Stimulated activated CD4-positive, alpha-beta T cell treated with anti-CD3 and anti-CD28 coated beads, Interleukin-12 subunit alpha, Interleukin-12 subunit beta, amount 100 ng/mL, for 48 hours (primary cell): ENCODE measurements at regions not wholly inside any gene's neighbourhood (a gene's known extent, or its start where the extent isn't known, plus 50 kb on each side); places are given as distances from the start of the nearest gene placed in this dataset.
A peak's percentile ranks its signal among the peaks of the same experiment; 100 is the strongest.
"Not testable (repeated sequence)": the region's sequence is repeated elsewhere in the genome, so short reads cannot be mapped to it uniquely, and the experiment has no call there.

Experiments used
- DNase-seq, 3 donors: peaks; one replicate each; pipeline ENCODE4 v3.0.0-alpha.2; 2020; ENCODE audit warnings: low read depth in 2 of 3, low spot score in 1 of 3

- no peak for DNase-seq
These were observed 191.6 kb upstream of the CTNND2 start for GRCh38 chr5:12095808-12096281.

DNA sequence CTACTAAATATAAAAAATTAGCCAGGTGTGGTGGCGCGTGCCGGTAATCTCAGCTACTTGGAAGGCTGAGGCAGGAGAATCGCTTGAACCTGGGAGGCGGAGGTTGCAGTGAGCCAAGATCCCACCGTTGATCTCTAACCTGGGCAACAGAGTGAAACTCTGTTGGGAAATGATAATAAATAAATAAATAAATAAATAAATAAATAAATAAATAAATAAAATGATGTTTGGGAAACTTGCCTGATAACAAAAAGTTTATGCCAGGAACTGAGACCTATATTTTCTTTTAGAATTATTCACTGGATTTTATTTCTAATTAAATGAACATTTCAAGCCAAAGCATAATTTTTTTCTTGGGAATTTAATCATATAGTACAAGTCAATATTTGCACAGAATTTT lies 189.3 kb upstream of the CTNND2 start:
- no peak for DNase-seq

DNA sequence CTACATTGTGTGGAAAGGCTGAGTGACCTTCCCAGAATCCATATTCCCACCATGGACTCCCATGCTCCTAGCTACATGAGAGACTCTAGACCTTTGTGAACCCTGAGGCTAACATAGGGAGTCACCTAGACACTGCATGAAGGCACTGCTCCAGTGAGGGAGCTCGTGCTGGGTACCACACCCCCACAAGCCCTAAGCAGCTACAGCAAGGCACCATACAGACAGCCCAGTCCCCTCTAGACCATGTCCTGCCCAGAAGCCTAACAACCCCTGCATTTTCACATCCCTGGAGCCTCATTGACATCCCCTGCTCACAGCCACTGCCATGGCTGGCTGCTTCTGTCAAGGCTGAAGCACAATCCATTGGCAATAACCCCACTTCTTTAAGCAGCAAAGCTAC lies 176.5 kb upstream of the CTNND2 start:
- no peak for DNase-seq

DNA sequence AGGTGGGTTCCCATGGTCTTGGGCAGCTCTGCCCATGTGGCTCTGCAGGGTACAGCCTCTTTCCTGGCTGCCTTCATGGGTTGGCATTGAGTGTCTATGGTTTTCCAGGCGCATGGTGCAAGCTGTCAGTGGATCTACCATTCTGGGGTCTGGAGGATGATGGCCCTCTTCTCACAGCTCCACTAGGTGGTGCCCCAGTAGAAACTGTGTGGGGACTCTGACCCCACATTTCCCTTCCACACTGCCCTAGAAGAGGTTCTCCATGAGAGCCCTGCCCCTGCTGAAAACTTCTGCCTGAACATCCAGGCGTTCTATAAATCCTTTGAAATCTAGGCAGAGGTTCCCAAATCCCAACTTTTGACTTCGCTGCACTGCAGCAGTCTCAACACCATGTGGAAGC lies 174.0 kb upstream of the CTNND2 start:
- not testable (repeated sequence) for DNase-seq

- DNase-seq = no peak
These were observed 169.2 kb upstream of the CTNND2 start for GRCh38 chr5:12073426-12073825.

GRCh38 chr5:12072441-12072840 lies 168.2 kb upstream of the CTNND2 start:
- no peak for DNase-seq

GRCh38 chr5:12071455-12071854 lies 167.2 kb upstream of the CTNND2 start:
- DNase-seq = no peak

DNA sequence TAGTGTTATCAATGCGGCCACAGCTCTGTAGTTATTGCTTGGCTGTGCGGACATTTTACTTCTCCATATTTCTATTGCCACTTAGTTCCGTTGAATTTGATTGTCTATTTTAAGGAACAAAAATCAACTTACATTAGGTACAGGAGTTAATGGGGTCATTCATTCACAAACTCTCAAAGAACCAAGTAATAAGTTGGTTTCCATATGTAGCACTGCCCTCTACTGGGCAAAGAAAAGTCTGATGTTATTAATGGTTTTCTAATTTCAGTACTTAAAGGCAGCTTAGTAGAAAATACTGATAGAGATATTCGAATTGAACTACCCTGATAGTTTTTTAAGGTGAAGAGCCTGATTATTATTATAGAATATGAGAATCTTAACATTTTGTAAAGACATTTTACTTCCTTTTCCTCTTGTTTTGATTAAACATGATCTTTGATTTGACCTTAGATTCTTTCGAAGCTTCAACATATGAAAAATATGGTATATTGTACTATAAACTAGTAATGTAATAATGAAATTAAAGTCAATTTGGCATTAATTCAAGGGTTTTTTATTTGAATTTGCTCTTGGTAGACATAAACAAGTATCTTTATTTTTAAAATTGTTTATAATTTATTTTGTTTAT lies 119.5 kb upstream of the CTNND2 start:
- DNase-seq = peak in 1 of 3 donors; percentile 14

GRCh38 chr5:12022444-12022843 lies 118.2 kb upstream of the CTNND2 start:
- DNase-seq = no peak

GRCh38 chr5:12019306-12019705 lies 115.1 kb upstream of the CTNND2 start:
- no peak for DNase-seq

GRCh38 chr5:12017007-12017406 lies 112.8 kb upstream of the CTNND2 start:
- DNase-seq = no peak

DNA sequence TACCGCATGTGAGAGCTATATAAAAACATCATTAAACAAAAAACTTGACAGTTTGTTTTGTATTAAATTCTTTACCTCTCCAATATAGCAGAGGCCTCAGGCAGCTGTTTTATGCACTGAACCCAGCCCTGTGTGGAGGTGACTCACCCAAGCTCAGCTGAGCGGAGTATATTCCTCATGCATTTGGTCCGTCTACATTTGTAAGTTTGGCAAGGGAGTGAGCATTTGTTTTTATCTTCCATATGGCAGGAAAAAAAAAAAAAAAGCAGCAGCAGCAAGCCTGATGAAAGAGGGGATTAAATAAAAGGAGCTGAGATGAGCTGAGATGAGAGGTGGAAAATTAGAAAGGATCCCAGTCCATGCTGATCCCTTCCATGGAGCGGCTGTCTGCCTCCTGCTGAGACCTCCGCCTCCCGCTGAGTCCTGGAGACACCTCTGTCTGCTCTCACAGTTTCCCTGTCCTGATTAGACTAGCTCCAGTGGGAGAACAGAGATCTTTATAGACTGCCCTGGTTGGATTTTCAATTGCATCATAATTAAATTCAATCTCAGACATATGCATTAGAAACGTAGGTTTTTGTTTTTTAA lies 112.0 kb upstream of the CTNND2 start:
- no peak for DNase-seq

DNA sequence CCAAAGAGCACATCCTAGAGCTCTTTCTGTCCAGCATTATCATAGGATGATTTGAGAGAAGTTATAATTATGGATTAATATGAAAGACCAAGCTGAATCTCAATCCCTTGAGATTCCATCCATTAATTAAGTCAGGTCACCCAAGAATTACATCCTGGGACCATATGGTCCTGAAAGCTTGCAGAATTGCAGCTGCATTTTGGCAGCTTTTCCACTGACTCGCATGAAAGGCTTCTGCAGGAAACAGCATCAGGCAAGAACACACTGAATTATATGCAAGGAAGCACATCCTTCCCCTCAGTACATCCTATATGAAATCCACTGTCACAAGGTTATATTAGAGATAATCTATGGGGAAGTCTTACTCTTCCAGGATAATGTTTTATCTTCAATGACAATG lies 109.1 kb upstream of the CTNND2 start:
- DNase-seq = no peak

DNA sequence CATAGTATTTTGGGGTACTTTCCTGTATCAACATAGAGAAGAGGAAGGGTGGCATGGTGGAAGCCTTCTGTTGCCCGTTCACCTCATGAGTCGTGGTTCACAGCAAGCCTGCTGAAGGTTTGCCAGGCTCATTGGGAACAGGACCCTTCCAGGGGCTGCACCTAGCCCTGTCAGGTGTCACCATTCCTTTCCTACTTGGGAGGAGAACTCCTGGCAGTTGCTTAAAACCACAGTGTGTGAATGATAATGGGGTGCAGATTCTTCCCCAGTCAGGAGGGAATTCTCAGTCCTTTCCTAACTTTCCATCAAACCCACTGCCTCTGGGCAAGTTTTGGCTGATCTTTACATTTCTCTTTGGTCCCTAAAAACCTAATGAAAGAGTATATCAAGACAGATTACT lies 99.4 kb upstream of the CTNND2 start:
- no peak for DNase-seq

- no peak for DNase-seq
These were observed 94.2 kb upstream of the CTNND2 start for GRCh38 chr5:11998397-11998796.

DNA sequence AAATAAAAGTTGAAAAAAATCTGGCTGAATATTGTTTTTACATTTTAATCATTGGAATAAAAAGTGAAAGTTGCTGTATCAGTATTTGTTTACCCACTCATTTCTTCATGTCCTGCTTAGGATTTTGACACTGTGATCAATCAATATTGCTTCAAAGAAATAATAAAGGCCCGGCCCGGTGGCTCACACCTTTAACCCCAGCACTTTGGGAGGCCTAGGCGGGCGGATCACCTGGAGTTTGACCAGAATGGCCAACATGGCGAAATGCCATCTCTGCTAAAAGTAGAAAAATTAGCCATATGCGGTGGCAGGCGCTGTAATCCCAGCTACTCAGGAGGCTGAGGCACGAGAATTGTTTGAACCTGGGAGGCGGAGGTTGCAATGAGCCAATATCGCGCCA lies 93.7 kb upstream of the CTNND2 start:
- DNase-seq = no peak

DNA sequence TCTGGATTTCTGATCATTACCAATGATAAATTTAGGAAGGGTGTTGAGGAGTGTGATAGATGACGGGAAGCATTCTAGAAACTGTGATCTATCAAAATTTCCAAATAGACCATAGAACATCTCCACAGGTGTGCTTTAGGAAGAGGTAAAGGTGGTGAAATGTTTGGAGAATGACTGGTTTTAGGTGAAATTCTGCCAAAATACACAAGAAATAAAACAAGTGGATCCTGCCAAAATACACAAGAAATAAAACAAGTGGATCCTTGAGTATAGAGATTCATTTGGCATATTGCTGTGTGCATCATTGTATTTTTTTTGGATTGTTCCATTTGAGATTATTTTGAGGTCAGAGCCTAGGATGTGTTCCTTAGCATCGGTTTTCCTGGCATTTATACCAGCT lies 88.3 kb upstream of the CTNND2 start:
- no peak for DNase-seq

DNA sequence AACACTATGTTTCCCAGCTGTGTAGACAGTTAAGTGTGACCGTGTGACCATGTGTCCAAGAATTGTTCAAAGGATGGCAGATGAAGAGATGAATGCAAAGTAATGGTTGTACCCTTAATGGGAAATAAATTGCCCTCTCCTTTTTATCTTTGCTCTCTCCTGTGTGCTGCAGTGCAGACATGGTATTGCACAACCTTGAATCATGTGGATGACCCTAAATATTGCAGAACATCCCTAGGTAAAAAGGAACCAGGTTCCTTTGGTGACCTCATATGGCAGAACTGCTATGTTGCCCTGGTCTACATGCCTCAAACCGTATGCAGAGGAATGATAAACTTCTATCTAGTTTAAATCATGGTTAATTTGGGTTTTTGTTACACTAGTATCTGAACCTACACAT lies 81.7 kb upstream of the CTNND2 start:
- DNase-seq = no peak

GRCh38 chr5:11984196-11984595 lies 80.0 kb upstream of the CTNND2 start:
- DNase-seq = no peak

GRCh38 chr5:11981986-11982385 lies 77.7 kb upstream of the CTNND2 start:
- DNase-seq = no peak

GRCh38 chr5:11977904-11978303 lies 73.7 kb upstream of the CTNND2 start:
- no peak for DNase-seq

DNA sequence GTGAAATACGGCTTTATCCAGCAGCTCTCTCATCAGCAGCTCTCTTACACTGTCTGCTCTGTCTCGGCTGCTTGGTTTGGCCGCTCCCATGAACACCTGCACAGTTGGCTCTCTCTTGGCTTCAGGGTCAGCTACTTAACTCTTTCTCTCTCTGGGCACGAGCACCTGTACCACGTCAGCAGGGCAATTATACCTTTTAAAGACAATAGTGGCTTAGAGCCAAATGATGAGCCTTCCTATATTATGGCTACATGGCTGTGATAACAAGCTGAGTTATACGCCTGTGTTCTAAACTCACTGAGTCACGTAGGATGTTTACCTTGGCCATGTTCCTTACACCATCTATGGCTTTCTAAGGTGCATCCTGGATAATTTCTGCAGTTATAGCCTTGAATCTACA lies 69.2 kb upstream of the CTNND2 start:
- no peak for DNase-seq

DNA sequence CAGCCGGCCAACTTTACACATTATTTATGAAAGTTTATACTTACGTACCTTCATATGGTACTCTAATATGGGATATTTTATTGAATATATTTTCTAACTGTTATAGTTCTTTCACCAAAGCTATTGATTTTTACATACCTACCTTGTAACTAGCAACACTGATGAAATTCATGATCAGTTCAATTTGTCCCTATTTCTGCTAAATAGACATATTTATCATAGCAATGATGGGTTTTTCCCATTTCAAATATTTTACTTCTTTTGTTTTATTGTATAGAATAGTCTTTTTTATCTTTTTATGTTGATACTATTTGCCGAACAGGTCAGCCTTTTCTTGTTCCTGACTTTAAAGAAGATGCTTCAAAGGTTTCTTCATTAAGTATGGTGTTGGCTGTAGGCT lies 59.0 kb upstream of the CTNND2 start:
- DNase-seq = no peak
